Caco-2 (cell line): ENCODE measurements at regions not wholly inside any gene's neighbourhood (a gene's known extent, or its start where the extent isn't known, plus 50 kb on each side); places are given as distances from the start of the nearest gene placed in this dataset.

ENCODE experiments used
- BruUV-seq: library from RNA; stranded (reverse); fragments of 400-500 nt; replicated peaks from 2 replicates; lab custom pipeline; 2021; lab: Mats Ljungman, UMichigan
- CTCF ChIA-PET: fragments of 300-600 bp; sonication (Branson Sonifier 250); formaldehyde crosslinking; loops from one replicate; lab custom pipeline; 2022; ENCODE audit warnings: antibody characterized with exemption; lab: Charles Lee
- POLR2A ChIA-PET: fragments of 300-600 bp; sonication (Branson Sonifier 250); formaldehyde crosslinking; loops from one replicate; lab custom pipeline; 2022; ENCODE audit warnings: antibody characterized with exemption; lab: Charles Lee
- DNase-seq, 2 experiments: peaks; one replicate each; pipeline versions ENCODE4 v3.0.0 to v3.0.0-alpha.2; 2020 to 2022
- H3K27me3 ChIP-seq: replicated peaks from 2 replicates; pipeline ENCODE4 v1.6.0; 2011; ENCODE audit warnings: low read length; ENCODE audit not compliant: control insufficient read depth, insufficient read depth
- H3K36me3 ChIP-seq: 2 replicates; pipeline ENCODE4 v1.5.1; 2011; ENCODE audit warnings: low read length; ENCODE audit not compliant: control insufficient read depth, insufficient read depth
- H3K4me1 ChIP-seq: fragments of 250-450 bp; sonication (Bioruptor Pico); 2 replicates; pipeline ENCODE4 v1.5.1; 2020; ENCODE audit warnings: mild to moderate bottlenecking
- H3K4me3 ChIP-seq: 2 replicates; pipeline ENCODE4 v1.5.1; 2011; ENCODE audit warnings: low read depth, mild to moderate bottlenecking, control low read depth, low read length
- H3K9me3 ChIP-seq: fragments of 250-450 bp; sonication (Bioruptor Pico); 2 replicates; pipeline ENCODE4 v1.5.1; 2020; ENCODE audit warnings: mild to moderate bottlenecking, moderate library complexity
- H3K27ac Mint-ChIP-seq: one replicate; pipeline ENCODE4 v1.8.0; 2022; ENCODE audit warnings: mixed read lengths; ENCODE audit not compliant: unreplicated experiment
- H3K27me3 Mint-ChIP-seq: one replicate; pipeline ENCODE4 v1.8.0; 2022; ENCODE audit warnings: mixed read lengths; ENCODE audit not compliant: insufficient read depth, unreplicated experiment
- H3K36me3 Mint-ChIP-seq: one replicate; pipeline ENCODE4 v1.8.0; 2022; ENCODE audit warnings: mild to moderate bottlenecking, mixed read lengths; ENCODE audit not compliant: insufficient read depth, unreplicated experiment
- H3K4me1 Mint-ChIP-seq: one replicate; pipeline ENCODE4 v1.8.0; 2022; ENCODE audit warnings: low read depth, mixed read lengths; ENCODE audit not compliant: unreplicated experiment
- H3K4me3 Mint-ChIP-seq: one replicate; pipeline ENCODE4 v1.8.0; 2022; ENCODE audit warnings: mild to moderate bottlenecking, moderate library complexity, mixed read lengths; ENCODE audit not compliant: unreplicated experiment
- H3K9me3 Mint-ChIP-seq: one replicate; pipeline ENCODE4 v1.8.0; 2022; ENCODE audit warnings: mixed read lengths; ENCODE audit not compliant: unreplicated experiment
- intact Hi-C: fragments of 100-400 bp; cut with micrococcal nuclease; formaldehyde crosslinking; loops from one replicate; pipeline ENCODE4 v1.10.0; 2022; ENCODE audit not compliant: unreplicated experiment
- TF ChIP-seq, protein P1 (sequence below), 2 experiments: fragments of 200-600 bp in 1 of 2; IDR thresholded peaks; 1 replicate in 1 of 2; 2 replicates in 1 of 2; pipeline versions ENCODE4 v1.5.1 to v1.8.0; 2011 to 2022; ENCODE audit warnings: antibody characterized with exemption in 1 of 2, control low read depth in 1 of 2, inconsistent platforms in 1 of 2, low read depth in 1 of 2, low read length in 1 of 2, mild to moderate bottlenecking in 1 of 2, moderate library complexity in 1 of 2; ENCODE audit not compliant: insufficient read depth in 1 of 2, severe bottlenecking in 1 of 2, unreplicated experiment in 1 of 2

DNA sequence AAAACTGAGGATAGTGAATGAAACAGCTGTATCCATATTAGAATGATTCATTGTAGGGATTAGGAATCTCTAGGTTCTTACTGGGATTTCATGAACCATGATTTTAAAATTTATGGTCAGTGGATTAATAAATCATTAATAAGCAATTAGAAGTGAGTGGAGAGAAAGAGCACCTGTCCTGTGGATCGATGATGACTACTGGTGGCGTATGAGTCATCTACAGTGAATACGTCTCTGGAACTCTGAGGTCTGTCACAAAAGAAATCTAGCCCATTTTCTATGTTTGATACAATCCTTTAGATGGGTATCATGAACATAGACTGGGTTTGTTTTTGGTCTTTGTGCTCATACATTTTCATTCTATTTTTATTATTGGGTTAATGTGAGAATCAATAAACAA lies 77.3 kb upstream of the RTL1 start:
- H3K27me3 Mint-ChIP-seq: no peaks in the 10 kb centered on the region
- H3K36me3 Mint-ChIP-seq: no peaks in the 10 kb centered on the region
- no peak for DNase-seq
- no peaks in the 10 kb centered on the region for H3K27me3 ChIP-seq
- CTCF ChIA-PET: no interaction called here
- no peaks in the 10 kb centered on the region for H3K4me1 Mint-ChIP-seq
- TF ChIP-seq, protein P1, sequence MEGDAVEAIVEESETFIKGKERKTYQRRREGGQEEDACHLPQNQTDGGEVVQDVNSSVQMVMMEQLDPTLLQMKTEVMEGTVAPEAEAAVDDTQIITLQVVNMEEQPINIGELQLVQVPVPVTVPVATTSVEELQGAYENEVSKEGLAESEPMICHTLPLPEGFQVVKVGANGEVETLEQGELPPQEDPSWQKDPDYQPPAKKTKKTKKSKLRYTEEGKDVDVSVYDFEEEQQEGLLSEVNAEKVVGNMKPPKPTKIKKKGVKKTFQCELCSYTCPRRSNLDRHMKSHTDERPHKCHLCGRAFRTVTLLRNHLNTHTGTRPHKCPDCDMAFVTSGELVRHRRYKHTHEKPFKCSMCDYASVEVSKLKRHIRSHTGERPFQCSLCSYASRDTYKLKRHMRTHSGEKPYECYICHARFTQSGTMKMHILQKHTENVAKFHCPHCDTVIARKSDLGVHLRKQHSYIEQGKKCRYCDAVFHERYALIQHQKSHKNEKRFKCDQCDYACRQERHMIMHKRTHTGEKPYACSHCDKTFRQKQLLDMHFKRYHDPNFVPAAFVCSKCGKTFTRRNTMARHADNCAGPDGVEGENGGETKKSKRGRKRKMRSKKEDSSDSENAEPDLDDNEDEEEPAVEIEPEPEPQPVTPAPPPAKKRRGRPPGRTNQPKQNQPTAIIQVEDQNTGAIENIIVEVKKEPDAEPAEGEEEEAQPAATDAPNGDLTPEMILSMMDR (IDR thresholded peaks at IDR 0.05; ENCODE audit: insufficient read depth in 1 of 2, low read depth in 1 of 2, low read length in 1 of 2, severe bottlenecking in 1 of 2, unreplicated experiment in 1 of 2): no peak
- intact Hi-C loops: no loop called here
- no peaks in the 10 kb centered on the region for H3K9me3 ChIP-seq
- POLR2A ChIA-PET: no interaction called here
- BruUV-seq: no TSS peak
- H3K9me3 Mint-ChIP-seq: no peaks in the 10 kb centered on the region
- no peaks in the 10 kb centered on the region for H3K4me1 ChIP-seq
- H3K4me3 Mint-ChIP-seq: no peak overlapping the region
- no peaks in the 10 kb centered on the region for H3K36me3 ChIP-seq
- no peak overlapping the region for H3K27ac Mint-ChIP-seq
- H3K4me3 ChIP-seq: no peak overlapping the region

GRCh38 chr14:100981809-100982208 lies 78.3 kb upstream of the RTL1 start:
- H3K36me3 Mint-ChIP-seq: no peaks in the 10 kb centered on the region
- ChIA-PET POLR2A (no interaction called here), CTCF (no interaction called here)
- intact Hi-C loops: no loop called here
- H3K9me3 Mint-ChIP-seq: no peaks in the 10 kb centered on the region
- no peak for DNase-seq
- TF ChIP-seq, protein P1 (IDR thresholded peaks at IDR 0.05; ENCODE audit: insufficient read depth in 1 of 2, low read depth in 1 of 2, low read length in 1 of 2, severe bottlenecking in 1 of 2, unreplicated experiment in 1 of 2): no peak
- H3K27me3 Mint-ChIP-seq: no peaks in the 10 kb centered on the region
- no TSS peak for BruUV-seq
- no peak overlapping the region for H3K4me3 Mint-ChIP-seq
- Histone ChIP-seq H3K27me3 (no peaks in the 10 kb centered on the region), H3K4me1 (no peaks in the 10 kb centered on the region), H3K9me3 (no peaks in the 10 kb centered on the region), H3K4me3 (no peak overlapping the region), H3K36me3 (no peaks in the 10 kb centered on the region)
- no peaks in the 10 kb centered on the region for H3K4me1 Mint-ChIP-seq
- H3K27ac Mint-ChIP-seq: no peak overlapping the region

GRCh38 chr14:100982353-100982752 lies 78.8 kb upstream of the RTL1 start:
- no peaks in the 10 kb centered on the region for H3K27me3 Mint-ChIP-seq
- H3K36me3 Mint-ChIP-seq: no peaks in the 10 kb centered on the region
- Histone ChIP-seq H3K36me3 (no peaks in the 10 kb centered on the region), H3K27me3 (no peaks in the 10 kb centered on the region), H3K9me3 (no peaks in the 10 kb centered on the region), H3K4me3 (no peak overlapping the region), H3K4me1 (no peaks in the 10 kb centered on the region)
- no peaks in the 10 kb centered on the region for H3K4me1 Mint-ChIP-seq
- no peaks in the 10 kb centered on the region for H3K9me3 Mint-ChIP-seq
- ChIA-PET CTCF (no interaction called here), POLR2A (no interaction called here)
- no peak for DNase-seq
- intact Hi-C loops: no loop called here
- no peak overlapping the region for H3K27ac Mint-ChIP-seq
- no peak overlapping the region for H3K4me3 Mint-ChIP-seq
- BruUV-seq: no TSS peak
- TF ChIP-seq, protein P1 (IDR thresholded peaks at IDR 0.05; ENCODE audit: insufficient read depth in 1 of 2, low read depth in 1 of 2, low read length in 1 of 2, severe bottlenecking in 1 of 2, unreplicated experiment in 1 of 2): no peak
